ENCODE measurements at regions not wholly inside any gene's neighbourhood (a gene's known extent, or its start where the extent isn't known, plus 50 kb on each side); places are given as distances from the start of the nearest gene placed in this dataset.

- no peaks in the 10 kb centered on the region for H3K9me3 ChIP-seq (replicated peaks; ENCODE audit: control insufficient read depth, insufficient read depth, low read depth, low read length)
- ChIA-PET POLR2A (no interaction called here), CTCF (ENCODE audit: low intra/inter-chr PET ratio) (no interaction called here)
- DNase-seq (ENCODE audit: extremely low read depth in 1 of 4, low spot score in 3 of 4) (no peak), FAIRE-seq (no peak), ATAC-seq (no peak)
- no peak overlapping the region for H2AFZ ChIP-seq (ENCODE audit: low read depth, low read length)
- in situ Hi-C loops (cut with MboI), result no loop called here
- no peaks in the 10 kb centered on the region for H3K79me2 ChIP-seq (ENCODE audit: control insufficient read depth, insufficient read depth, low read length)
- no peaks in the 10 kb centered on the region for H3K9me1 ChIP-seq (ENCODE audit: control insufficient read depth, insufficient read depth, low read length)
- no TSS peak for BruUV-seq (replicated peaks)
- no peaks in the 10 kb centered on the region for H3K27me3 ChIP-seq (ENCODE audit: control insufficient read depth in 2 of 2, insufficient read depth in 2 of 2, low read length in 2 of 2)
- no peaks in the 10 kb centered on the region for H3K4me1 ChIP-seq (replicated peaks in 1 of 2; ENCODE audit: control insufficient read depth in 2 of 2, insufficient read depth in 2 of 2, low read length in 2 of 2)
- no peaks in the 10 kb centered on the region for H3K36me3 ChIP-seq (ENCODE audit: control insufficient read depth, insufficient read depth, low read length)
- H3K27ac ChIP-seq (ENCODE audit: extremely low read depth, low read depth, low read length), result no peak overlapping the region
- no peak overlapping the region for H3K9ac ChIP-seq (ENCODE audit: insufficient read depth in 1 of 2, low read depth in 2 of 2, low read length in 2 of 2)
- no peak overlapping the region for H3K4me3 ChIP-seq
- H3K4me2 ChIP-seq (ENCODE audit: insufficient read depth, low read length), result no peak overlapping the region
- no peaks in the 10 kb centered on the region for H4K20me1 ChIP-seq (replicated peaks; ENCODE audit: control insufficient read depth, insufficient read depth, low read length)
- 0% methylated on average over 4 of the region's 4 CpGs for WGBS (ENCODE audit: insufficient coverage, low coverage, missing lambda C conversion rate)
- intact Hi-C loops (cut with micrococcal nuclease), result no loop called here
- TF ChIP-seq TARDBP (IDR thresholded peaks at IDR 0.05) (no peak), SMAD1 (IDR thresholded peaks at IDR 0.05; ENCODE audit: low read depth, low read length, partially characterized antibody) (no peak), GATAD2A (IDR thresholded peaks at IDR 0.05) (no peak), KAT8 (IDR thresholded peaks at IDR 0.05; ENCODE audit: low read depth) (no peak), STAG1 (CRISPR knock-in tag; IDR thresholded peaks at IDR 0.05; ENCODE audit: borderline replicate concordance) (no peak), SPI1 (IDR thresholded peaks at IDR 0.05; ENCODE audit: borderline replicate concordance, low read depth, low read length) (no peak), EHMT2 (IDR thresholded peaks at IDR 0.05) (no peak), ZEB2 (IDR thresholded peaks at IDR 0.05) (no peak), BACH1 (tag; IDR thresholded peaks at IDR 0.05) (no peak), SAFB (IDR thresholded peaks at IDR 0.05; ENCODE audit: borderline replicate concordance, low read depth, low read length) (no peak), MYC (IDR thresholded peaks at IDR 0.05; ENCODE audit: low read depth, low read length) (no peak), MYC (CRISPR knock-in tag; IDR thresholded peaks at IDR 0.05; ENCODE audit: borderline replicate concordance, low read depth) (no peak), MAFG (tag; conservative IDR thresholded peaks at IDR 0.05) (no peak), CGGBP1 (CRISPR knock-in tag; IDR thresholded peaks at IDR 0.05) (no peak), GATAD2B (IDR thresholded peaks at IDR 0.05; ENCODE audit: borderline replicate concordance) (no peak), HNRNPLL (IDR thresholded peaks at IDR 0.05; ENCODE audit: low read depth, low read length, poor library complexity, severe bottlenecking) (no peak), SNAPC5 (CRISPR knock-in tag; IDR thresholded peaks at IDR 0.05) (no peak), NR3C1 (CRISPR knock-in tag; IDR thresholded peaks at IDR 0.05) (no peak)
These were observed 629.2 kb upstream of the ZNF385D start for GRCh38 chr3:22380253-22380652.
